Astrocyte (in vitro differentiated cells and primary cell): ENCODE measurements at regions not wholly inside any gene's neighbourhood (a gene's known extent, or its start where the extent isn't known, plus 50 kb on each side); places are given as distances from the start of the nearest gene placed in this dataset.

Experiments used
- EZH2 ChIP-seq: IDR thresholded peaks from 2 replicates; pipeline ENCODE4 v1.6.1; 2012; ENCODE audit warnings: mild to moderate bottlenecking, low read length, inconsistent platforms; ENCODE audit not compliant: insufficient read depth
- TF ChIP-seq, protein P1 (sequence below): IDR thresholded peaks from 2 replicates; pipeline ENCODE4 v1.5.1; 2011; ENCODE audit warnings: low read depth, mild to moderate bottlenecking, inconsistent platforms, low read length, moderate library complexity; ENCODE audit not compliant: insufficient read depth

DNA sequence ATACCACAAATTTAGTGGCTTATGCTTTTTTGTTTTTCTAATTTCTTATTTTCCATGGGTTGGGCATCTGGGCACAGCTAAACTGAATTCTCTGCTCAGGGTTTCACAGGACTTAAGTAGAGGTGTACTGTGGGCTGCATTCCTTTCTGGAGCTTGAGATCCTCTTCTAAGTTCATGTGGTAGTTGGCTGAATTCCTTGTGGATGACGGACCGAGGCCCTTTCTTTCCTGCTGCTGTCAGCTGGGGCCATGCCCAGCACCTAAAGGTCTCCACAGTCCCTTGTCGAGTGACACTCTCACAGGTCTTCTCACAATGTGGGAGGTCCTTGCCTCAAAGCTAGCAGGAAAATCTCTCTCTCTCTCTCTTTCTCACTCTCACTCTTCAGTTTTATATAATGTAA, 433.5 kb upstream of the LRATD1 start:
- TF ChIP-seq, protein P1, sequence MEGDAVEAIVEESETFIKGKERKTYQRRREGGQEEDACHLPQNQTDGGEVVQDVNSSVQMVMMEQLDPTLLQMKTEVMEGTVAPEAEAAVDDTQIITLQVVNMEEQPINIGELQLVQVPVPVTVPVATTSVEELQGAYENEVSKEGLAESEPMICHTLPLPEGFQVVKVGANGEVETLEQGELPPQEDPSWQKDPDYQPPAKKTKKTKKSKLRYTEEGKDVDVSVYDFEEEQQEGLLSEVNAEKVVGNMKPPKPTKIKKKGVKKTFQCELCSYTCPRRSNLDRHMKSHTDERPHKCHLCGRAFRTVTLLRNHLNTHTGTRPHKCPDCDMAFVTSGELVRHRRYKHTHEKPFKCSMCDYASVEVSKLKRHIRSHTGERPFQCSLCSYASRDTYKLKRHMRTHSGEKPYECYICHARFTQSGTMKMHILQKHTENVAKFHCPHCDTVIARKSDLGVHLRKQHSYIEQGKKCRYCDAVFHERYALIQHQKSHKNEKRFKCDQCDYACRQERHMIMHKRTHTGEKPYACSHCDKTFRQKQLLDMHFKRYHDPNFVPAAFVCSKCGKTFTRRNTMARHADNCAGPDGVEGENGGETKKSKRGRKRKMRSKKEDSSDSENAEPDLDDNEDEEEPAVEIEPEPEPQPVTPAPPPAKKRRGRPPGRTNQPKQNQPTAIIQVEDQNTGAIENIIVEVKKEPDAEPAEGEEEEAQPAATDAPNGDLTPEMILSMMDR, result no peak
- no peak for TF ChIP-seq EZH2
